ENCODE measurements at regions not wholly inside any gene's neighbourhood (a gene's known extent, or its start where the extent isn't known, plus 50 kb on each side); places are given as distances from the start of the nearest gene placed in this dataset.

DNA sequence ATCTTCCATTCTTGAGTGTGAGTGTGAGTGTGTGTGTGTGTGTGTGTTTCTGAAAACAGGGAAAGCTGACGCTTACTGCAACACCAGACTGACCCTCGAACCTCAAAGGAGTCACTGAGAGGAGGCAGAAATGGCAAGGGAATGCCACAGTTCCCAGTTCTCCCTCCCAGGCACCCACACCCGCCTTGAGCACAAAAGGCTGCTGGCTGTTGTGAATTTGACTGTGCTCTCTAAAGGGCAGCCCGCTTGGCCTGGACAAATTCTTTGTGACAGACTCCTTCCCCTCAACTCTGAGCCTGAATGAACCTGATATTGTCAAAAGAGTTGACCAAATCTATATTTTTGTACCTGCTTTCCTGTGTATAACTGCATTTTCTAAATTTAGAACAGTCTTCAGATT lies 245.7 kb upstream of the IRX2 start:
- Mint-ChIP-seq H3K27me3 (ENCODE audit: unreplicated experiment) (no peaks in the 10 kb centered on the region), H3K4me1 (ENCODE audit: unreplicated experiment) (no peaks in the 10 kb centered on the region), H3K4me3 (ENCODE audit: unreplicated experiment) (no peak overlapping the region), H3K9me3 (ENCODE audit: unreplicated experiment) (peaks cover 29% of the 10 kb centered on the region), H3K27ac (ENCODE audit: unreplicated experiment) (no peak overlapping the region), H3K36me3 (ENCODE audit: unreplicated experiment) (no peaks in the 10 kb centered on the region)
- DNase-seq (ENCODE audit: extremely low spot score, unreplicated experiment): peak; percentile 57
- TF ChIP-seq, protein P1, sequence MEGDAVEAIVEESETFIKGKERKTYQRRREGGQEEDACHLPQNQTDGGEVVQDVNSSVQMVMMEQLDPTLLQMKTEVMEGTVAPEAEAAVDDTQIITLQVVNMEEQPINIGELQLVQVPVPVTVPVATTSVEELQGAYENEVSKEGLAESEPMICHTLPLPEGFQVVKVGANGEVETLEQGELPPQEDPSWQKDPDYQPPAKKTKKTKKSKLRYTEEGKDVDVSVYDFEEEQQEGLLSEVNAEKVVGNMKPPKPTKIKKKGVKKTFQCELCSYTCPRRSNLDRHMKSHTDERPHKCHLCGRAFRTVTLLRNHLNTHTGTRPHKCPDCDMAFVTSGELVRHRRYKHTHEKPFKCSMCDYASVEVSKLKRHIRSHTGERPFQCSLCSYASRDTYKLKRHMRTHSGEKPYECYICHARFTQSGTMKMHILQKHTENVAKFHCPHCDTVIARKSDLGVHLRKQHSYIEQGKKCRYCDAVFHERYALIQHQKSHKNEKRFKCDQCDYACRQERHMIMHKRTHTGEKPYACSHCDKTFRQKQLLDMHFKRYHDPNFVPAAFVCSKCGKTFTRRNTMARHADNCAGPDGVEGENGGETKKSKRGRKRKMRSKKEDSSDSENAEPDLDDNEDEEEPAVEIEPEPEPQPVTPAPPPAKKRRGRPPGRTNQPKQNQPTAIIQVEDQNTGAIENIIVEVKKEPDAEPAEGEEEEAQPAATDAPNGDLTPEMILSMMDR (IDR thresholded peaks at IDR 0.05): no peak

DNA sequence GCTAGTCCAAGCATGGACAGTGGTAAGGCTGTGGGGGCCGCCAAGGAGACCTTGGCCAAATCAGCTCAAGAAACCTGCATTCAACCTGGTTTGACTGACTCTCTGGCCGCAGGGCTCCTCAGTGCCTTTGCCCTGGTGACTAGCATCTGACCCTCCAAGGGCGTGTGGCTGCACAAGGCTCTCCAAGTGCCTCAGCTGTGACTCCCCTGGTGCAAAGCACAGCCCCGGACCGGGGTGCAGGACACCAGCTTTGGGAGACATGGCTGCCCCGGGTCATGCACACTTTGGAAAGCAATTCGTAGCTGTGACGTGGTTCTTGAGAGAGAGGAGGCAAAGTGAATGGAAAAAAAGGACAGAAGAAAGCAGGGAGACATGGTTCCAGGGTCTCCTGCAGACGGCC lies 245.2 kb upstream of the IRX2 start:
- no peaks in the 10 kb centered on the region for H3K27me3 Mint-ChIP-seq (ENCODE audit: unreplicated experiment)
- no peak overlapping the region for H3K4me3 Mint-ChIP-seq (ENCODE audit: unreplicated experiment)
- H3K4me1 Mint-ChIP-seq (ENCODE audit: unreplicated experiment): no peaks in the 10 kb centered on the region
- TF ChIP-seq, protein P1 (IDR thresholded peaks at IDR 0.05): no peak
- peak; percentile 84 for DNase-seq (ENCODE audit: extremely low spot score, unreplicated experiment)
- no peak overlapping the region for H3K27ac Mint-ChIP-seq (ENCODE audit: unreplicated experiment)
- H3K36me3 Mint-ChIP-seq (ENCODE audit: unreplicated experiment): no peaks in the 10 kb centered on the region
- H3K9me3 Mint-ChIP-seq (ENCODE audit: unreplicated experiment): peaks cover 30% of the 10 kb centered on the region

DNA sequence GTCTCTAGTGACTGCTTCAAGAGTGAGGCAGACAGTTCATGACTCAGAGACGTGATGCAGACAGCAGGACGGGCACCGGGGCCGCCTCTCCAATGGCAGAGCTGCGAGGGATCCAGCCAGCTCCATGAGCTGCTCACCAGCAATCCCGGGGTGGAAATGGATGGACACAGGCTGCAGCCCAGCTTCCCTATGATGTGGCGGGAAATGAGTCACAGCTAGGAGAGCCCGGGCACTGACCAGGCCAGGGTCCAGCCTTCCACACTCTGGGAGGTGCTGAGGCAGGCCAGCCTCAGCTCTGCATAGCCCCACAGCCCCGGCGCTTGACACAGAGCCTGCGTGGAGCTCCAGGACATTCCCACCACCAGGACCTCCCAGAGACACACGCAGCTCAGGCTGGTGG lies 244.8 kb upstream of the IRX2 start:
- peak; percentile 77 for DNase-seq (ENCODE audit: extremely low spot score, unreplicated experiment)
- Mint-ChIP-seq H3K27ac (ENCODE audit: unreplicated experiment) (no peak overlapping the region), H3K4me1 (ENCODE audit: unreplicated experiment) (no peaks in the 10 kb centered on the region), H3K27me3 (ENCODE audit: unreplicated experiment) (no peaks in the 10 kb centered on the region), H3K4me3 (ENCODE audit: unreplicated experiment) (no peak overlapping the region), H3K36me3 (ENCODE audit: unreplicated experiment) (no peaks in the 10 kb centered on the region), H3K9me3 (ENCODE audit: unreplicated experiment) (peaks cover 33% of the 10 kb centered on the region)
- TF ChIP-seq, protein P1 (IDR thresholded peaks at IDR 0.05): no peak

DNA sequence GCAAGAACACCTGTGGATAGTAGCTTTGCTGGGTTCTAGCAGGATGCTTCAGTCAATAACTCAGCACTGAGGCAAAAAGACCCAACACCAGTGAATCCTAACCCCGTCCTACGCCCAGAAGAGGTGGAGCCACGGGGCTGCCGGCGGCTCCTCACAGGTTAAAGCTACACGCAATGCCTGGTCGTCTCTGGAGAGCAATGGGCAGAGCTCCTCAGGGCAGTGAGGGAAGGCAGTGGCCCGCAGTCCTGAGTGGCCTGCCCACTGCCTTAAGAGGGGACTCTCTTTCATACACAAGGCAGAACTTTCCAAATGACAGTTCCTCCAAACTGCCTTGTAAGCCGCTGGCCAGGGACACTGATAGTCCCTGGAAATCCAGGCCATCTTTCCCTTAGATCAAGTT lies 244.2 kb upstream of the IRX2 start:
- no peaks in the 10 kb centered on the region for H3K4me1 Mint-ChIP-seq (ENCODE audit: unreplicated experiment)
- H3K36me3 Mint-ChIP-seq (ENCODE audit: unreplicated experiment): no peaks in the 10 kb centered on the region
- peak; percentile 76 for DNase-seq (ENCODE audit: extremely low spot score, unreplicated experiment)
- H3K27me3 Mint-ChIP-seq (ENCODE audit: unreplicated experiment): no peaks in the 10 kb centered on the region
- H3K27ac Mint-ChIP-seq (ENCODE audit: unreplicated experiment): no peak overlapping the region
- H3K4me3 Mint-ChIP-seq (ENCODE audit: unreplicated experiment): no peak overlapping the region
- H3K9me3 Mint-ChIP-seq (ENCODE audit: unreplicated experiment): peaks cover 33% of the 10 kb centered on the region
- TF ChIP-seq, protein P1 (IDR thresholded peaks at IDR 0.05): no peak

DNA sequence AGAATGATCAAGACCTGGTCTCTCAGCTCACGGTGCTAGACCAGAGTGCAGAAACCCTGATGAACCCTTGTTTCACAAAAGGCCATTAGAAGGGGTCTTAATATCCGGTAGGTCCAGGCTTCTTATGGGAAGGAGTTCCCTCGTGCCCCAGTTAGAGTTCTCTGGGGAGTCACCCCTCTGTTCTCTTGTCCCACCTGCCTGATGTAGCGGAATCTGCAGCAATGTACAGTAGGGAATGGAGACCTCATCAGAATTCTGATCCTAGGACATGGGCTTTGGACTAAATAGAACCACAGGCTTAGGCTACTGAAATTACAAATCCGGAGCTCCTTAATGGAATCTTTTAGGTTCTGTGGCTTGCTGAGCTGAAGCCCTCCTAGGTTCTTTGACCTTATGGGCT lies 243.6 kb upstream of the IRX2 start:
- Mint-ChIP-seq H3K4me3 (ENCODE audit: unreplicated experiment) (no peak overlapping the region), H3K9me3 (ENCODE audit: unreplicated experiment) (peaks cover 38% of the 10 kb centered on the region), H3K27ac (ENCODE audit: unreplicated experiment) (no peak overlapping the region), H3K4me1 (ENCODE audit: unreplicated experiment) (no peaks in the 10 kb centered on the region), H3K36me3 (ENCODE audit: unreplicated experiment) (no peaks in the 10 kb centered on the region), H3K27me3 (ENCODE audit: unreplicated experiment) (no peaks in the 10 kb centered on the region)
- peak; percentile 53 for DNase-seq (ENCODE audit: extremely low spot score, unreplicated experiment)
- TF ChIP-seq, protein P1 (IDR thresholded peaks at IDR 0.05): no peak
